ENCODE measurements at regions not wholly inside any gene's neighbourhood (a gene's known extent, or its start where the extent isn't known, plus 50 kb on each side); places are given as distances from the start of the nearest gene placed in this dataset.

DNA sequence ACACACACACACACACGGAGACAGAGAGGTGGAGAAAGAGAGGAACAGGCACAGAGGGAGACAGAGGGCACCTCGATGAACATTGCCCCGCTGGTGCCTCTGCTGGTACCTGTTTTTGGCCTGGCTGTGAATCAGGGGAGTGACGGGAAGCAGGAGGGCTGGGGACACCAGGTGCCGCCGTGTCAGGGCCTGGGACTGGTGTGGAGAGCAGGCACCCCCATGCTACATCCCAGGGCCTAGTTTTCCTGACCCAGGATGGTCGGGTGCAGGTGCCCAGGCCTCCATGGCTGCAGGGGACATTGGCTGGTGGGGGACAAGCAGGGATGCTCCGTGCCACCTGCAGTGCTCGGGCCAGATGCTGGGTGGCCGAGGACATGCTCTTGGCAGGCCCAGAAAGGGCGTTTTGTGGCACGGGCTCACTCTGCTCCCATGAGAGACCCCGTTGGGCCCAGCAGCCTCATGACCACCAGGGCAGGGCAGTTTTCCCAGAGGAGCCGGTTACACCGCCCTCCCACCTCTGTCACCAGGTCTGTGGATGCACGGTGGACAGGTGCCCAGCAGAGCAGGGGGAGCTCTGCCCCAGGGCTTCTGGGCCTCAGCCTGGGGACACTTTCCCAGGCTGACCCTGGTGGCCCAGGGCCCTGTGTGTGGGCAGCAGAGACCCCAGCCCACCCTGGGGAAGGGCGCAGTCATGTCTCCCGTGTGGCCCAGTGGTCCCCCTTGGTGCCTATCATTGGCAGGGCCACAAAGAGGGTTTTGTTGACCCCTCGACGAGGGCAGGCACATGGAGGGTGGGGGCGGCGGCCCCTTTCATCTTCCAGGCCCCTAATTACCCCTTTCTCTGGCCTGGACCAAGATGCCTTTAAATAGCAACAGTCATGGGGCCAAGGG is 207.5 kb upstream of the RTL1 start:
- no peak for DNase-seq

DNA sequence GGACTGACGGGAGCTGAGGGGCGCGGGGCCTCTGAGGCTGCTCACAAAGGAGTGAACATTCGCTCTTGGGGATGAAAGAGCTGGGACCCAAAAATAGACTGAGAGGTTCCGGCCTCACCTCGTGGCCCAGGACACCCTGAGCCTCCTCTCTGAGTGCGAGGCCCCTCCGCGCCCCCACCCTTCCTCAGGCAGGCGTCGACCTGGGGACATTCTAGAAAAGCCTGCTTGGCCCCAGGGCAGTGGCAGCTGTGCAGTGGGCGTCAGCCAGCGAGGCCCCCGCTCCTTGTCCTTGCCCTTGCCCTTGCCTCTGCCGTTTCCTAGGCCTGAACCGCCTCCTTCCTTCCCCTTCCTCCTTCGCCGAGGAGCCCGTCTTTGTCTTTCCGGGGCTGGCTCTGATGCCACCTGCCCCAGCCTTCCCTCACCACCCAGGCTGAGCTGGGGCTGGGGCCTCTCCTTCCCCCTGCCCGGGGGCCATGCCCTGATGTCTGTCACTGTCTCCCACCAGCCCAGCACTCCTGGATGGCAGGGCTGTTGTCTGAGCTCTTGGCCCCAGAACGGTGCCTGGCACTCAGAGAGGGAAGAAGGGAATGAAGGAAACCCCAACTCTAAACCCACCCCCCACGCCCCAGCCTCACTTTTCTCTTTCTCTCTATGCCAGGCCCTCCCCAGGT is 208.2 kb upstream of the RTL1 start:
- no peak for DNase-seq

DNA sequence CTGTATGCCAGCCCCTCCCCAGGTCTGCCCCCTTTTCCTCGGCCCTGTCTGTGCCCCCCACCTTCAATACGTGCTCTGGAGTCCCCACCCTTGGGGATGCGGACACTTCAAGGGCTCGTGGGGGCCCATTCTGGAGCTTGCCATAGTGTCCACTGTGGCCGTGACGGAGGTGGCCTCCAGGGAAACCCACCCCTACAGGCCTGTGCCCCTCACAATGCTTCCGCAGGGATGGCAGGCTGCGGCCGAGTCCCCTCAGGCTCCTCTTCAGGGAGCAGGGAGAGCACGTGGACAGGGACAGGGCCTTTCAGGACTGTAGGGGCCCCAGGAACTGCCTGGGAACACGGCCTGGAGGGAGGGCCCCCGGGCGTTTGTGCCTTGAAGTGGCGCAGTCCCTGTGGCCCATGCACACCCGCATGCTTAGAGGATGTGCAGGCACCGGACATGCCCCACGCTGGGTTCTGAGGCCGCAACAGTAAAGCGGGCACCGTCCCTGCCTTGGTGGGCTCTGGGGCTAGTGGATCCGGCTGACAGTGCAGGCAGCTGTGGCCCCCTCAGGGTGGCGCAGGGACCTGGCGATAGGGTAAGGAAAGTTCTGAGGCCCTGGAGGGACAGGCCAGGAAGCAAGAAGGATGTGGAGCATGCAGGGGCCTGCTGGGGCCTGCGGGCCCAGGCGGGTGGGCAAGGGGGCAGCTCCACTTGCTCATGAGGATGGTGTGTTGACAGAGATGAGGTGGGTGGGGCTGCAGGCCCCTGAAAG is 209.0 kb upstream of the RTL1 start:
- DNase-seq, result no peak

DNA sequence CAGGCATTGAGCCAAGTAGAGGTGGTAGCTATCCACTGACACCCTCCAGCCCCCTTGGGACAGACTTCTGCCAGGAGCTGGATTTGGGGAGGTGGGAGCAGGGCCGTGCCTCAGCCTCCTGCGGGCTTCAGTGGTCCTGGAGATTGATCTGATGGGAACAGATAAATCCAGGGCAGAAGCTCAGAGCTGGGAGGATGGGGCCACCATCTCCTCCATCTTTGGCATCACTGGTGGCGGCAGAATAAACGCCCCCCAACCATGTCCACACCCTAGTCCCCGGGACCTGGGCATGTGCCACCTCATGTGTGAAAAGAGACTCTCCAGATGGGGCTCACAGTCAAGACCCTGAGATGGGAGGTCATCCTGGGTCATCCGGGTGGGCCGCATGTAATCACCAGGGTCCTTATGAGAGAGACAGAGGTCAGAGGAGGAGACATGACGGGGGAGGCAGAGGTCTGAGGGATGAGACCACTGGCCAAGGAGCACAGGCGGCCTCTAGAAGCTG is 209.6 kb upstream of the RTL1 start:
- no peak for DNase-seq

DNA sequence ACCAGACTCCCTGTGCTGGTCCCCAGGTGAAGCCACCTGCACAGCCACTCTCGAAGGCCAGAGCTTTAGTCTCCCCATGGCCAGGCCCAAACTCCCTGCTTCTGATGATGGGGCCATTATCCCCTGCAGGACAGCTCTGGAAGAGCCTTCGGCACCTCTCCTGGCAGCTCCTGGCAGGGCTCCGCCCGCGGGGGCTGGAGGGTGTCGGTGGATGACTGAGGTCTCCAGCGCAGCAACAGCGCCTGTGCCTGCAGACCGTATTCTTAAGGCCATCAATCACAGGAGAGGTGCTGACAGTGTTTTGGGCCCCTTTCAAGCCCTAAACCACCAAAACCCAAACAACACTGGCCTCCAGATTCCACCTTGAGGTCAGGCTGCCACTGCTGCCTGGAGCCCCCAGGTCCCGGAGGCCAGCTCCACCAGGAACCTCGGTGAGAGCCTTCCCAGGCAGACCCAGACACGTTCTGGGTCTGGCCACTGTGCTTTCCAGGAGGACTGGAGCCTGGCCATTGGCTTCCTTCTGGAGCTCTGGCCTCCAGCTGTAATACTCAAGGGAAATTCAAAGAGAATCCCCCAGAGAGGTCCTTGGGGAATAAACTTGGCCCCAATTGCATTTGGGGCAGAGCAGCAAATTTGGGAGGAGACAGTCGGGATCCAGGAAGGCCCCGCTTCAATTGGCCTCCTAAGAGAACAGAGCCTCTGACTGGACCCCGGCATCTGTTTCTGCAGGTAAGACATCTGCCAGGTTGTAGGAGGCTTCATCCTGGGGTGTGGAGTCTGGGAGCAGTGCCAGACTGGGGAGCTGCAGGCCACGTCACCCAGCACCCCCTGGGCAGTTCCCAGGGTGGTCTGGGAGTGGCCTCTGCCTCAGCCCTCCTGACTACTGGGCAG is 210.6 kb upstream of the RTL1 start:
- no peak for DNase-seq

DNA sequence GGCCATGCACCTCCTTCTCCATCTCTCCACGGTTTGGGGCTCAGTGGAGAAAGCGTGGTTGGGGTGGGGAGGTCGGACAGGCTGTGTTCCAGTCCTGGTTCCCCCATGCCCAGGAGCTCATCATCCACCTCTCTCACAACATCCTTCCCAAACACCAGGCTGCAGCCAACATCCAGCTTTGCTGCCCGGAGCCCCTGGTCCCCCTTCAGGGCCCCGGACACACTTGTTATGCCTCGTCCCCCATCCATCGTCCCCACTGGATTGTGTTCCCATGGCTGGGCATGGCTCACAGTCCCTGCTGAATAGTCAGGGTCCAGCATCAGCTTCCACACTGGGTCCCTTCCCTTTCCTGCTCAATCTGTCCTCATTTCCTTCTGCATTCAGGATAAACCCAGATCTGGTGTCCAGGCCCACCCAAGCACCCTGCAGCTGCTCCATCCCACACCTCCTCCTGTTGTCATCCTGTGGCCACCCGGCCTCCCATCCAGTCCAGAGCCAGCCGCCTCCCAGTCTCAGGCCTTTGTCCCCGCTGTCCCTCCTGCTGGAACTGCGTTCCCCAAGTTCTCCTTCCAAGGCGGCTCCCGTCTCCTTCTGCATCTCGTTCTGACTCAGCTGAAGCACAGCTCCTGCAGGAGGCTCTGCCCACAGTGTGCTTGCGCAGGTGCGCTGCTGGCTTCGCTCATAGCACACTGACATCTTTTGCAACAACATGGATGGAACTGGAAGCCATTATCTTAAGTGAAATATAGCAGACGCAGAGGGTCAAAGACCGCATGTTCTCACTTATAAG is 211.4 kb upstream of the RTL1 start:
- no peak for DNase-seq

DNA sequence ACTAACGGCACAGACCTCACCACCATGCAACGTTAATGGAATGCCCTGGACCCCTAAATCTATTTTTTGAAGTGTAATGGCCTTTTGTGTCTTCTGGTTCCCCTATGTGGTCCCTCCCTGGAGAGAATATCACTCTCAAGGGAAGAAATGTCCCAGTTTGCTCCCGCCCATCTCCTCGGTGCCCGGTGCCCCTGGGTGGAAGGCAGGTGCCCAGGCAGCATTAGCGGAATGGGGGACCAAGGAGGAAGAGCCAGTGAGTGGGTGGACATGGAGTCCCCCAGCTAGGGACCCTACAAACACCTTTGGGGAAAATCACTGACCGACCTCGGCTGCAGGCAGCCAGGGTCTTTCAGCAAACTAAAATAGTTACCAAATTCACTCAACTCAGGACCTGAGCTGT is 212.1 kb upstream of the RTL1 start:
- DNase-seq, result no peak

DNA sequence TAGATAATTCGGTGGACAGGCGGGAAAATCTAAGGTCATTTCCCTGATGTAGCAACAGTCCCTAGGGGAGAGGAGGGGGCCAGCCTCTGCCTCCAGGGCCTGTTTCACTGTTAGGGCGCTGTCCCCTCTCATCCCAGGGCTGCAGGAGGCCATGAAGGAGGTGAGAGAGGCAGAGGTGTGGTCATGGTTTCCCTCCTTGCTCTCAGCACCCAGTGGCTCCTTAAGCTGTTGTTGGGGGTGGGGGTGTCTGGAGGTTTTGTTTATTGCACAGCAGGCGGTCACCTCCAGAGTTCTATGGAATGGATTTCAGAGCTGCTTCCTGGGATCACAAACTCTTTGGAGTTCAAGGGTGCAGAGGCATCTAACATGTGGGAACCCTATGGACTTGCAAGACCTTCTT is 212.5 kb upstream of the RTL1 start:
- no peak for DNase-seq

DNA sequence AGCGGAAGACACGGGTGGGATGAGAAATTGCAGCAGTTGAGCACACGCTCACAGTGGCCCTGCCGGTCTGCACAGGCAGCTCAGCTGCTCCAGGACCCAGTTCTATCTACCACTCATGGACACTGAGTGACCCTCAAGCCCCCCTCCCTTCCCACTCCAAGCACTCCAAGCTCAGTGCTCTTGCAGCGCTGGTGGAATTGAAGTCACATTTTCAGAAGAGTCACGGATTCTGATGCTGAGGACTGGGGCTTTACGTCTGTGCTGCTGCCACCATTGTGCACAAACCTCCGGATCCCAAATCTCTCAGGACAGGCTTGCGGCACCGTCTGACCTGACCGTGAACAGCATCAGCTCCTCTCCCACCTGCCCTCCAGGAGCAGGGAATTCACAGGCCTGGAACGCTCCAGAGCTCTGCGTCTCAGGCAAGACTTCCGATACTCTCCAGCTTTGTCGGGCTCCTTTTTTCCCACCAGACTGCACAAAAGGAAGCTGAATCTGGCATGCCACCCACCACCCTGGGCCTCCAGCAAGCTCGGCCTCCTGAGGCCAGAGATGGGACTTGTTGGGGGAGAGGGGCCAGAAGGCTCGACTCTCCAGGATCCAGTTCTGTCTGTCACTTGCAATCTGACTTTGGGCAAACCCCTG is 213.1 kb upstream of the RTL1 start:
- DNase-seq, result no peak

DNA sequence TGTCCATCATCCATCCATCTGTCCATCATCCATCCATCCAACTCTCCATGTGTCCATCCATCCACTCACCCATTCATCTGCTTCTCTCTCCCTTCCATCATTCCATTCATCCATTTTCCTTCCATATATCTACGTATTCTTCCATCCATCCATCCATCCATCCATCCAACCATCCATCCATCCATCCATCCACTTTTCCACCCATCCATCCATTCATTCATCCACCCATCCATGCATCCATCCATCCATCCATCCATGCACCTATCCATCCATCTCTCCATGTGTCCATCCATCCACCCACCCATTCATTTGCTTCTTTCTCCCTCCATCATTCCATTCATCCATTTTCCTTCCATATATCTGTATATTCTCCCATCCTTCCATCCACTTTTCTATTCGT is 214.0 kb upstream of the RTL1 start:
- no peak for DNase-seq

DNA sequence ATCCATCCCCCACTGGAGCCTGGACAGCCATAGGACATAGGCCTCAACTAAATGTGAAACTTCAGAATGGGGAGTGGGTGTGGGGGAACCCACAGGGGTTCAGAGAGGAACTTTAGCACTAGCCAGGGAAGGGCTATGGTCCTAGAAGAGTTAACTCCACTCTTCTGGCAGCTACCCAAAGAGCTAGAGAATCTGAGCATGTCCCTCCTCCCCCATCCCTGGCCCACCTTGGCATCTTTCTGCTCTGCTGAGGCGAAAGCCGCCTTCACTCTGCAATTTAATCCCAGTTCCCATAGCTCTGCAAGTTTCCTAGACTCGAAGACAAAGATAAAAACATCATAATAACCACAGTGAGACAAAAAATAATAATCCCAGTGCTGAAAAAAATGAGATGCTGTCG is 214.7 kb upstream of the RTL1 start:
- no peak for DNase-seq

DNA sequence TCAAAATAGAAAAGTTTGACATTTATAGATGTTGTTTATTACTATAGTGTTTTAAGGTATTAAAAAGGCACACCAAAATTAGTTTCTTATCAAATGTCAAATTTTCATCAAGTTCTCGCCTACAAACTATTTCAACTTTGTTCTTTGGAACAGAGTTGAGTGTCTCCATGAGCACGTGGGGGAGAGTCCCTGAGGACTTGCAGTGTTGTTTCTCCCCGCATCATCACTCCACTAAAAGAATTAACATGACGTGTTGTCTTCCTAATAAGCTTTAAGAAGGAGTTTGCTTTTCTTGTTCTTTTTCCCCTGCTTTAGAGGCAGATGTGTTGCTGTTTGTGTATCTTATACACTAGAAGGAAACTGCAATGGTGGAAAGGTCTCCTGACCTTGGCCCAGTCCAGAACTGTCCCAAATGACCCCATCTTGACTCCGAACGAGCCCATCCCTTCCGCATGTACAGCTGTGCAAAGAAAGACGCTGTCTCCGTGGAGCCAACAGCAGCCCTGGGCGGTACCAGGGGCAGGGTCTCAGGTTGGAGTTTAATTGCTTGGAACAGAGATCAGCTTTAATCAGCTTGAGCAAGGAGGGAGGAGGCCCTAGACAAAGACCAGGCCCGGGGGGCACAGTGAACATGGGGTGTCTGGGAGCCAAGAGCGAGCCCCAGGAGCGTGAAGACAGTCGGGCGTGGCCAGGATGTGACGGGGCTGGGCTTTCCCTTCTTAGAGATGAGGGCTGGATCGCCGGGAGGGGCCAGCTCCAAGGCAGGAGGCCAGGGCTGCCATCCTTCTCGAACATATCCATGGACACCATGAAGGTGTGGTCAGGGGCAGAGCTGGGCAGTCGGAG is 215.4 kb upstream of the RTL1 start:
- no peak for DNase-seq

DNA sequence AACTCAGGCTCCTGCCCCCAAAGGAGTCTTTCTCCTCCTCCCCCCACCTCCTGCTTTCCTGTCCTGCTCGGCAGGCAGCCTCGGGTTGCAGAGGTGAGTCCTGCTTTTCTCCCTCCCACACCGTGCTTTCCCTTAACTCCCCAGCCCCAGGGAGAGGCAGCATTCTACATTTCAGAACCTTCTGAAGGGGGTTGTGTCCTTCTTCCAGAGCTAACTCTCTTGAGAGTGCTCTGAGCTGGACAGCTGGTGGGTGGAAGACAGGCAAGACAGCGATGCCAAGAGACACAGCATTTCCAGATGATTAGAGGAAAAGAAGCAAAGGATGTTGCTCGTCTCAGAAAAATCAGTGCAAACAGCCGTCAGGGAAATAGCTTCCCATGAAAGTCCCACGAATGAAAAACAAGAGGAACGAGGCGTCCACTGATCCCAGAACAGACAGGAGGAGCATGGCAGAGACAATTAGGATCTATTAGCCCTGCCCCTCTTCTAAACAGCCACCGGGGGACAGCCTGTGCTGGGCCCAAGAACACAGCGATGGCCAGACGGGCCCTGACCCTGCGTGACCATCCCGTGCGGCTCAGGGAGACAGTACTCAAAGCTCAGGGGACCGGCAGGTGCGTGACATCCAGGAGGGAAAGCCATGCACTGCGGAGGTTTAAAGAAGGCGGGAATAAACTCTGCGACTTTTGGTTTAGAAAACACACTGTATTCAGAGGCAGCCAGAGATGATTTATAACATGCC is 216.5 kb upstream of the RTL1 start:
- no peak for DNase-seq

DNA sequence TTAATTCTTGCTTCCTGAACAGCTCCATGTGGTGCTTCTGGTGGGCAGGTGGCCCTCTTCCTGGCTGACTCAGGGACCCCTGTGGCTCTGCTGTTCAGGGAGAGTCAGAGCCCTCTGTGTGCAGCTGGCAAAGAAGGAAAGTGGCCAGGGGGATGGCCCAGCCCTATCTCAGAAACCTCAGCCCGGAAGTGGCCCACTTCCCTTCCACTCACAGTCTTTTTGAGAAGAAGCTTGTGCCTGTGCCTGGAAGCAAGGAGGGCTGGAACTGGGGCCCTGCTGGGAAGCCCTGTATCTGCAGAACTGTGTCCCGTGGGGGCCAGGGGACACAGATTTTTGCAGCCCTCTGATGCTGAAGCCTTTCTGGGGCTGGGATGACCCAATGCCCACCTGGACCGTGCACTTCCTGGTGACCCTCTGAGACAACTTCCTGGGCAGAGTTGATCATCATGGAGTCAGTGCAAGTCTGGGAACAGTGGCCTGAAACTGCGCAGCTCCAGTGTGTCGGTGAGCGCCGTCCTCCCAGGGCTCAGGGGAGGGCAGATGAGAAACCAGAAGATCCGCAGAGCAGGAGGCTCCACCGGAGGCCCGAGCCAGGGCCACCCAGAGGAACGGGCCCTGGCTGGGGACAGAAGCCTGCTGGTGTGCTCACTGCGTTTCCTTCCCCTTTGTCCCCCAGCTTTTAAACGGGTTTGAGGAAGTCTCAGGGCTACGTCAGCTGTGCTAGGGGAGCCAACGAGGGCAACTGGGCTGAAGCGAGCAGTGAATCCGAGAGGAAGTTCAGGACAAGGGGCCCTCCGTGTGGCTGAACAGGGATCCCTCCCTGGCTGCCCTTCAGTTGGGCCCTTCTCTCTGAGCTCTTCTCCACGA is 217.4 kb upstream of the RTL1 start:
- no peak for DNase-seq

DNA sequence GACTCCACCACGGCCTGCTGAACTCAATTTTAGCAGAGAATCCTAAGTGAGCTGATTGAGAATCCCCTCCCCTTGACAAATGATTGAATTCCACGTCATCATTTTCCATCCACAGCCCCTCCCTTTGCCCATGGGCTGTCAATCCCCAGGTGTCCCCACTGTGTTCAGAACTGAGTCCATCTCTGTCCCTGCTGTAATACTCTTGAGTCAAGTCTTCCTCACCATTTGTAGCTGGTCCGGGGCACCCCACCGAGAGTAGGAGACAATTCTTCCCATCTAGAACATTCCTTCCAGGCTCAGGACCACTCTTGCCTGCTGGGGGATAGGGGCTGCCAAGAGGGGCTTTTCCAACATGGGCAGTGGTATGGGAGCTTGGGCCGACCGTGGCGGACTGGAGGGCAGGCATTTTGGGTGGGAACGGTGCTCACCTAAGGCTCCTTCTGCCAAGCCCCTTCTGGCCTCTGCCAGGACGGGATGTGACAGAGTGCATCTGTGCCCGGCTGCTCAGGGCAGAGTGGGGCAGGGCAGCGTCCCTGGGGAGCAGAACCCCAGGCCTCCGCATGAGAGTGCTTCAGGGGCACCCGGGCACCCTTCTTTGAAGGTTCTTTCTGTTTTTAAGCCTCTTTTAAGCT is 218.1 kb upstream of the RTL1 start:
- DNase-seq, result no peak

DNA sequence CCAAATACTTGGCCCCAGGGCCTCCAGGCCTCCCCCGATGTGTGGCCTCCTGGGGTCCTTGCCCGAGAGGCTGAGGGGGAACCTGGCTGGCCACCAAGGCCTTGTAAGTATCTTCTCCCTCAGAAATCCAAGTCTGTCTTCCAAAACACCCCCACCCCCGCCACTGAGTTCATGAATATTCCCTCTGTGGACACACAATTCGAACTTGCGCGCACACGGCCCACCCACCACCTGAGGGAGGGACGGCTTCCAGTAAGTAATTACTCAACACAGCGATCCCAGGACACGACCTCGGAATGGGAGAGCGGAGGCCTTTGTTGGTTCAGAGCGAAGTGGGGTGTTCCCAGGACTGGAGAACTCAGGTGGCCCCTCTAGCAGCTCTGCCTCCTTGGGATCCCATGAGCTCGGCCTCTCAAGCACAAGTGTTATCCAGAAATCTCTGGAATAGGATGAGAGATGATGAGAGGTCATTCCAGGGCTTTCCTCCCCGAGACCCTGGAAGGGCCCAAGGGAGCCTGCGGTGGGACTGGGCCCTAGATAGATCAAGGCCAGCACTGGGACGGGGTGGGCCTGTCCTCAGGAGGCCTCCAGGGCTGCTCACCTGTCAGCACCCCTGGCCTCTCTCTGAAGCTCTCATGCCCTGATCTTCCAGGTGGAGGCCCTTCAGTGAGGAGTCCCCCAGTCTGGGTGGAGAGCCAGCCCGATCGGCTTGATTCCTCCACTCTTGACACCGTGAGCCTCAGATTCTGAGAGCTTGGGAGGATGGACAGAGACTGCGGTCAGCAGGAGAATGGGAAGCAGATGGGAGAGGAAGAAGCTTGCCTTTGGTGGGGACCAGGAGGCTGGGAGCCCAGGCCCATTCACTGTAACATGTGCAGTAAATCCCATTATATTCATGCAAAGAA is 219.0 kb upstream of the RTL1 start:
- no peak for DNase-seq
